H1 (cell line): ENCODE measurements at regions not wholly inside any gene's neighbourhood (a gene's known extent, or its start where the extent isn't known, plus 50 kb on each side); places are given as distances from the start of the nearest gene placed in this dataset.

Experiments
- CTCF ChIA-PET: fragments of 300-600 bp; sonication (Branson Sonifier 250); formaldehyde crosslinking; loops from one replicate; lab custom pipeline; 2021; ENCODE audit not compliant: partially characterized antibody; lab: Charles Lee
- POLR2A ChIA-PET: fragments of 300-600 bp; sonication (Branson Sonifier 250); formaldehyde crosslinking; loops from one replicate; lab custom pipeline; 2021; ENCODE audit warnings: inconsistent platforms; ENCODE audit not compliant: partially characterized antibody; lab: Charles Lee
- DNase-seq, 2 experiments: peaks; one replicate each; pipeline versions ENCODE4 v3.0.0 to v3.0.0-alpha.2; 2010 to 2022; ENCODE audit warnings: low spot score in 2 of 2, low read depth in 1 of 2, mixed read lengths in 1 of 2
- FAIRE-seq: peaks from 2 replicates; lab custom pipeline; 2011; peaks lifted over from hg19 to GRCh38; lab: Jason Lieb, UNC
- H2AFZ ChIP-seq: 2 replicates; pipeline ENCODE4 v1.8.1; 2012; ENCODE audit warnings: low read length, inconsistent platforms
- H2AK5ac ChIP-seq: 2 replicates; pipeline ENCODE4 v1.6.1; 2013; ENCODE audit warnings: low read depth, low read length
- H2BK120ac ChIP-seq: replicated peaks from 2 replicates; pipeline ENCODE3; 2013; ENCODE audit warnings: low read depth, low read length, inconsistent platforms
- H2BK12ac ChIP-seq: 2 replicates; pipeline ENCODE4 v1.6.1; 2013; ENCODE audit warnings: low read depth, low read length
- H2BK15ac ChIP-seq: 2 replicates; pipeline ENCODE4 v1.6.1; 2013; ENCODE audit warnings: low read length
- H2BK20ac ChIP-seq: 2 replicates; pipeline ENCODE4 v1.6.1; 2013; ENCODE audit warnings: low read length
- H2BK5ac ChIP-seq: 2 replicates; pipeline ENCODE4 v1.6.1; 2013; ENCODE audit warnings: low read depth, low read length
- H3K14ac ChIP-seq: 2 replicates; pipeline ENCODE4 v1.6.1; 2013; ENCODE audit warnings: inconsistent platforms; ENCODE audit not compliant: insufficient read length
- H3K18ac ChIP-seq: 2 replicates; pipeline ENCODE4 v1.6.1; 2013; ENCODE audit warnings: low read length; ENCODE audit errors: extremely low read depth
- H3K23ac ChIP-seq: 2 replicates; pipeline ENCODE4 v1.6.1; 2013; ENCODE audit warnings: inconsistent platforms; ENCODE audit not compliant: insufficient read length
- H3K23me2 ChIP-seq: 2 replicates; pipeline ENCODE4 v1.6.1; 2013; ENCODE audit warnings: low read depth, low read length
- H3K27ac ChIP-seq: 2 replicates; pipeline ENCODE4 v1.6.1; 2011; ENCODE audit warnings: low read depth, low read length, inconsistent platforms
- H3K27me3 ChIP-seq, 4 experiments: replicated peaks in 1 of 4; 1 replicate in 1 of 4; 2 replicates in 3 of 4; pipeline versions ENCODE4 v1.6.1 to v1.8.1; 2011 to 2013; ENCODE audit warnings: low read length in 3 of 4, mild to moderate bottlenecking in 3 of 4, inconsistent platforms in 2 of 4, mixed read lengths in 2 of 4, moderate library complexity in 1 of 4; ENCODE audit not compliant: control insufficient read depth in 3 of 4, insufficient read depth in 3 of 4; ENCODE audit errors: extremely low read depth in 1 of 4
- H3K36me3 ChIP-seq, 4 experiments: 2 replicates each; pipeline versions ENCODE4 v1.6.1 to v1.8.1; 2011 to 2013; ENCODE audit warnings: mild to moderate bottlenecking in 4 of 4, low read length in 3 of 4, moderate library complexity in 2 of 4, control low read depth in 1 of 4, inconsistent platforms in 1 of 4; ENCODE audit not compliant: insufficient read depth in 4 of 4, control insufficient read depth in 2 of 4
- H3K4ac ChIP-seq: replicated peaks from 2 replicates; pipeline ENCODE3; 2013; ENCODE audit warnings: low read length, low read depth, mixed read lengths, inconsistent platforms; ENCODE audit not compliant: insufficient read length
- H3K4me1 ChIP-seq, 4 experiments: replicated peaks in 1 of 4; 1 replicate in 1 of 4; 2 replicates in 3 of 4; pipeline versions ENCODE4 v1.6.1 to v1.8.1; 2011 to 2013; ENCODE audit warnings: low read length in 3 of 4, inconsistent platforms in 2 of 4, mixed read lengths in 1 of 4; ENCODE audit not compliant: insufficient read depth in 4 of 4, control insufficient read depth in 3 of 4
- H3K4me2 ChIP-seq, 2 experiments: 2 replicates each; pipeline versions ENCODE4 v1.6.1 to v1.8.1; 2011 to 2013; ENCODE audit warnings: low read depth in 2 of 2, low read length in 2 of 2, control low read depth in 1 of 2, inconsistent platforms in 1 of 2, mild to moderate bottlenecking in 1 of 2; ENCODE audit not compliant: insufficient read depth in 1 of 2
- H3K4me3 ChIP-seq, 4 experiments: fragments of 200-600, 300-600 bp in 1 of 4; sonication (generic), shearing (Covaris generic), sonication (Bioruptor Twin) in 1 of 4; 2 replicates each; pipeline versions ENCODE4 v1.5.1 to v1.8.1; 2011 to 2016; ENCODE audit warnings: low read length in 4 of 4, low read depth in 3 of 4, control low read depth in 2 of 4, inconsistent platforms in 2 of 4, mild to moderate bottlenecking in 2 of 4, mixed read lengths in 1 of 4, moderate library complexity in 1 of 4; ENCODE audit not compliant: insufficient read depth in 2 of 4; ENCODE audit errors: extremely low read depth in 1 of 4
- H3K56ac ChIP-seq: replicated peaks from 2 replicates; pipeline ENCODE3; 2013; ENCODE audit warnings: low read depth, mild to moderate bottlenecking, mixed read lengths, low read length, inconsistent platforms; ENCODE audit not compliant: insufficient read length
- H3K79me1 ChIP-seq: 2 replicates; pipeline ENCODE4 v1.6.1; 2013; ENCODE audit warnings: low read depth, low read length, control low read depth
- H3K79me2 ChIP-seq, 2 experiments: 2 replicates each; pipeline versions ENCODE4 v1.6.1 to v1.8.1; 2012 to 2013; ENCODE audit warnings: low read length in 2 of 2, mild to moderate bottlenecking in 2 of 2, inconsistent platforms in 1 of 2; ENCODE audit not compliant: insufficient read depth in 2 of 2, control insufficient read depth in 1 of 2
- H3K9ac ChIP-seq, 4 experiments: replicated peaks in 1 of 4; 1 replicate in 1 of 4; 2 replicates in 3 of 4; pipeline versions ENCODE4 v1.6.1 to v1.8.1; 2011 to 2013; ENCODE audit warnings: low read depth in 3 of 4, low read length in 3 of 4, control low read depth in 2 of 4, mild to moderate bottlenecking in 2 of 4, moderate library complexity in 2 of 4, inconsistent platforms in 1 of 4; ENCODE audit errors: extremely low read depth in 1 of 4
- H3K9me3 ChIP-seq, 2 experiments: 2 replicates each; pipeline versions ENCODE4 v1.6.1 to v1.8.1; 2012 to 2013; ENCODE audit warnings: mild to moderate bottlenecking in 2 of 2, moderate library complexity in 2 of 2, control low read depth in 1 of 2, inconsistent platforms in 1 of 2, low read depth in 1 of 2, low read length in 1 of 2, mixed read lengths in 1 of 2; ENCODE audit not compliant: insufficient read depth in 2 of 2
- H4K20me1 ChIP-seq, 2 experiments: replicated peaks in 1 of 2; 2 replicates each; pipeline versions ENCODE3 to v1.8.1; 2011 to 2013; ENCODE audit warnings: inconsistent platforms in 2 of 2, low read length in 2 of 2, mild to moderate bottlenecking in 1 of 2; ENCODE audit not compliant: insufficient read depth in 2 of 2, control insufficient read depth in 1 of 2
- H4K5ac ChIP-seq: 2 replicates; pipeline ENCODE4 v1.6.1; 2013; ENCODE audit warnings: low read length, low read depth, mixed read lengths, inconsistent platforms; ENCODE audit not compliant: insufficient read length
- H4K8ac ChIP-seq: 2 replicates; pipeline ENCODE4 v1.8.0; 2013; ENCODE audit warnings: mild to moderate bottlenecking, moderate library complexity, low read length, inconsistent platforms; ENCODE audit not compliant: insufficient read depth; ENCODE audit errors: extremely low read depth
- H4K91ac ChIP-seq: replicated peaks from 2 replicates; pipeline ENCODE3; 2013; ENCODE audit warnings: low read length, mixed read lengths, inconsistent platforms; ENCODE audit not compliant: insufficient read length
- CTCF ChIP-seq, 3 experiments: IDR thresholded peaks; 1 replicate in 2 of 3; 2 replicates in 1 of 3; pipeline versions ENCODE4 v1.5.1 to v1.6.1; 2011; ENCODE audit warnings: low read length in 3 of 3, mild to moderate bottlenecking in 3 of 3, inconsistent platforms in 2 of 3, low read depth in 1 of 3, moderate library complexity in 1 of 3; ENCODE audit not compliant: insufficient read depth in 1 of 3; ENCODE audit errors: control extremely low read depth in 1 of 3
- RAD21 ChIP-seq, 2 experiments: IDR thresholded peaks in 1 of 2; conservative IDR thresholded peaks in 1 of 2; 2 replicates each; pipeline ENCODE4 v1.6.1; 2011; ENCODE audit warnings: low read depth in 2 of 2, low read length in 2 of 2, improper control_type of control experiment in 1 of 2, inconsistent platforms in 1 of 2, mild to moderate bottlenecking in 1 of 2, moderate library complexity in 1 of 2
- YY1 ChIP-seq: IDR thresholded peaks from 2 replicates; pipeline ENCODE4 v1.6.1; 2011; ENCODE audit warnings: low read depth, mild to moderate bottlenecking, low read length
- WGBS, 2 experiments: shearing (Covaris generic) in 1 of 2; methylation state at CpG; one replicate each; pipeline versions ENCODE4 v1.1.6 to v1.1.7; 2013 to 2015; ENCODE audit warnings: low lambda C conversion rate in 2 of 2, mixed read lengths in 2 of 2, inconsistent platforms in 1 of 2, low coverage in 1 of 2, missing lambda C conversion rate in 1 of 2; ENCODE audit not compliant: insufficient replicate concordance in 2 of 2, insufficient coverage in 1 of 2, insufficient read length in 1 of 2; ENCODE audit errors: extremely low coverage in 1 of 2, missing lambda C conversion rate in 1 of 2; 5-methylcytosine and 5-hydroxymethylcytosine counted together

- H3K36me3 ChIP-seq: no peaks in the 10 kb centered on the region
- ChIA-PET CTCF (interaction anchor here (0.5 to 6.7 kb wide), 70 partner anchors 8 to 1510 kb away, joined by 3 to 97 read pairs (median 4); no protein-coding TSS in a partner anchor), POLR2A (no interaction called here)
- H4K8ac ChIP-seq: no peak overlapping the region
- H2AK5ac ChIP-seq: no peak overlapping the region
- DNase-seq (no peak), FAIRE-seq (peak; percentile 63)
- H4K91ac ChIP-seq: no peak overlapping the region
- H3K4me2 ChIP-seq: no peak overlapping the region
- WGBS, 2 experiments: 35% methylated on average over 3 of the region's 3 CpGs; no CpG with 5 or more reads in 1 of the 2 experiments
- 0 out of 2 replicates have a peak overlapping the region, but pooled peaks have one; percentile 55 for H2AFZ ChIP-seq
- H3K9me3 ChIP-seq: no peaks in the 10 kb centered on the region
- no peak overlapping the region for H2BK5ac ChIP-seq
- no peak overlapping the region for H3K9ac ChIP-seq
- H2BK120ac ChIP-seq: no peak overlapping the region
- H3K27me3 ChIP-seq: no peaks in the 10 kb centered on the region; a peak in 1 of 7 replicates
- H3K23ac ChIP-seq: no peak overlapping the region
- TF ChIP-seq YY1: no peak
- peak; percentile 71 to 78 for TF ChIP-seq RAD21 (IDR thresholded peaks at IDR 0.05 in 1 of 2, conservative IDR thresholded peaks at IDR 0.05 in 1 of 2; ENCODE audit: low read depth in 2 of 2, low read length in 2 of 2)
- peak in 2 of 3 experiments; percentile 30 to 67; a peak in 2 of 4 replicates for TF ChIP-seq CTCF (IDR thresholded peaks at IDR 0.05; ENCODE audit: control extremely low read depth in 1 of 3, insufficient read depth in 1 of 3, low read depth in 1 of 3, low read length in 3 of 3)
- no peaks in the 10 kb centered on the region for H4K20me1 ChIP-seq
- no peak overlapping the region for H2BK15ac ChIP-seq
- no peak overlapping the region for H3K4me3 ChIP-seq
- no peak overlapping the region for H2BK20ac ChIP-seq
- no peak overlapping the region for H4K5ac ChIP-seq
- H3K14ac ChIP-seq: no peak overlapping the region
- no peak overlapping the region for H3K4ac ChIP-seq
- H3K23me2 ChIP-seq: peaks cover 2% of the 10 kb centered on the region; the same call in 1 of the 2 replicates
- no peak overlapping the region for H3K56ac ChIP-seq
- H3K79me1 ChIP-seq: no peaks in the 10 kb centered on the region
- H3K4me1 ChIP-seq: no peaks in the 10 kb centered on the region
- no peaks in the 10 kb centered on the region for H3K79me2 ChIP-seq
- H2BK12ac ChIP-seq: no peak overlapping the region
- no peak overlapping the region for H3K18ac ChIP-seq
- H3K27ac ChIP-seq: no peak overlapping the region
Observed at GRCh38 chr3:107271787-107272387, 105.4 kb upstream of the CCDC54 start.
